Globus pallidus (tissue), 1 donor: ENCODE measurements at regions not wholly inside any gene's neighbourhood (a gene's known extent, or its start where the extent isn't known, plus 50 kb on each side); places are given as distances from the start of the nearest gene placed in this dataset.
A peak's percentile ranks its signal among the peaks of the same experiment; 100 is the strongest.
"Not testable (repeated sequence)": the region's sequence is repeated elsewhere in the genome, so short reads cannot be mapped to it uniquely, and the experiment has no call there.

Source experiments
- DNase-seq: peaks from one replicate; pipeline ENCODE4 v3.0.0-alpha.2; 2015; ENCODE audit warnings: low spot score

- DNase-seq: no peak
Observed at GRCh38 chr13:61670384-61671161, 254.9 kb upstream of the PCDH20 start.

GRCh38 chr13:61664801-61665705 lies 249.4 kb upstream of the PCDH20 start:
- no peak for DNase-seq

GRCh38 chr13:61654481-61654880 lies 238.8 kb upstream of the PCDH20 start:
- DNase-seq: no peak

GRCh38 chr13:61648547-61648946 lies 232.9 kb upstream of the PCDH20 start:
- no peak for DNase-seq

- DNase-seq: no peak
Observed at GRCh38 chr13:61612192-61612591, 196.5 kb upstream of the PCDH20 start.

- DNase-seq: no peak
Observed at GRCh38 chr13:61608138-61608537, 192.5 kb upstream of the PCDH20 start.

- DNase-seq: peak; percentile 50
Observed at GRCh38 chr13:61600360-61601033, 184.8 kb upstream of the PCDH20 start.

- no peak for DNase-seq
Observed at GRCh38 chr13:61592489-61592888, 176.8 kb upstream of the PCDH20 start.

GRCh38 chr13:61575973-61576372 lies 160.3 kb upstream of the PCDH20 start:
- DNase-seq: no peak

- DNase-seq: no peak
Observed at GRCh38 chr13:61563645-61564044, 148.0 kb upstream of the PCDH20 start.

- no peak for DNase-seq
Observed at GRCh38 chr13:61546911-61547310, 131.3 kb upstream of the PCDH20 start.

GRCh38 chr13:61546413-61546812 lies 130.8 kb upstream of the PCDH20 start:
- DNase-seq: no peak

- DNase-seq: no peak
Observed at GRCh38 chr13:61536433-61536832, 120.8 kb upstream of the PCDH20 start.

GRCh38 chr13:61531383-61532065 lies 115.9 kb upstream of the PCDH20 start:
- peak; percentile 7 for DNase-seq

GRCh38 chr13:61519214-61519613 lies 103.6 kb upstream of the PCDH20 start:
- not testable (repeated sequence) for DNase-seq

- DNase-seq: no peak
Observed at GRCh38 chr13:61508936-61509335, 93.3 kb upstream of the PCDH20 start.

- DNase-seq: no peak
Observed at GRCh38 chr13:61500176-61500575, 84.5 kb upstream of the PCDH20 start.

- DNase-seq: no peak
Observed at GRCh38 chr13:61495648-61496047, 80.0 kb upstream of the PCDH20 start.

GRCh38 chr13:61493556-61493955 lies 77.9 kb upstream of the PCDH20 start:
- DNase-seq: not testable (repeated sequence)

GRCh38 chr13:61486496-61486895 lies 70.8 kb upstream of the PCDH20 start:
- no peak for DNase-seq

GRCh38 chr13:61485128-61485765 lies 69.6 kb upstream of the PCDH20 start:
- no peak for DNase-seq
